T-helper 22 cell (primary cell): ENCODE measurements at regions not wholly inside any gene's neighbourhood (a gene's known extent, or its start where the extent isn't known, plus 50 kb on each side); places are given as distances from the start of the nearest gene placed in this dataset.
A peak's percentile ranks its signal among the peaks of the same experiment; 100 is the strongest.
"Not testable (repeated sequence)": the region's sequence is repeated elsewhere in the genome, so short reads cannot be mapped to it uniquely, and the experiment has no call there.

Experiments
- DNase-seq: peaks from one replicate; pipeline ENCODE4 v3.0.0-alpha.2; 2020; ENCODE audit warnings: low read depth

GRCh38 chr12:47307680-47308399 is 228.1 kb upstream of the AMIGO2 start:
- DNase-seq = peak; percentile 12

DNA sequence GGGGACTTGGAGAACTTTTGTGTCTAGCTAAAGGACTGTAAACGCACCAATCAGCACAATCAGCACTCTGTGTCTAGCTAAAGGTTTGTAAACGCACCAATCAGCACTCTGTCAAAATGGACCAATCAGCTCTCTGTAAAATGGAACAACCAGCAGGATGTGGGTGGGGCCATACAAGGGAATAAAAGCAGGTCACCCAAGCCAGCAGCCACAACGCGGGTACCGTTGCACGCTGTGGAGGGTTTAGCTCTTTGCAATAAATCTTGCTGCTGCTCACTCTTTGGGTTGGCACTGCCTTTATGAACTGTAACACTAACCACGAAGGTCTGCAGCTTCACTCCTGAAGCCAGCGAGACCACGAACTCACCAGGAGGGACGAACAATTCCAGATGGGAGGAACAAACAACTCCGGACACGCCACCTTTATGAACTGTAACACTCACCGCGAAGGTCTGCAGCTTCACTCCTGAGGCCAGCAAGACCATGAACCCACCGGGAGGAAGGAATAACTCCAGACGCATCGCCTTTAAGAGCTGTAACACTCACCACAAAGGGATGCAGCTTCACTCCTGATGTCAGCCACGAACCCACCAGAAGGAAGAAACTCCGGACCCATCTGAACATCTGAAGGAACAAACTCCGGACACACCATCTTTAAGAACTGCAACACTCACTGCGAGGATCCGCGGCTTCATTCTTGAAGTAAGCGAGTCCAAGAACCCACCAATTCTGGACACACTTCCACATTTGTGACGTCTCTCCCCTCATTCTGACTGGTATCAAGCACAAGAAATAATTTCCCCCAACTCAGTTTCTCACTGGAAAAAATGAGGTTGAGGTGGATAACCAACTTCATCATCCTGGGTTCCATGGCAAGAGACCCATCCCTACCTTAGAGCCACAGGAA is 227.3 kb upstream of the AMIGO2 start:
- not testable (repeated sequence) for DNase-seq

DNA sequence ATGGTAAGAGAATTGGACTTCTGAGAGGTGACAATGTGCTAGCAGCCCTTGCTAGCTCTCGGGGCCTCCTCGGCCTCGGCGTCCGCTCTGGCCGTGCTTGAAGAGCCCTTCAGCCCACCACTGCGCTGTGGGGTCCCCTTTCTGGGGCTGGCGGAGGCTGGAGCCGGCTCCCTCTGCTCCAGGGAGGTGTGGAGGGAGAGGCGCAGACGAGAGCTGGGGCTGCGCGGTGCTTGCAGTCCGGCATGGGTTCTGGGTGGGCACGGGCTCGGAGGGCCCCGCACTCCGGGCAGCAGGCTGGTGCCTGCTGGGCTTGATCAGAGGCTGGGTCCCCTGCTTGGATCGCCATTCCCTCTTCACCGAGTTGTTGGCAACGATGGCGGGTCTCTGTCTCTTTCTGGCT is 226.4 kb upstream of the AMIGO2 start:
- DNase-seq = no peak

DNA sequence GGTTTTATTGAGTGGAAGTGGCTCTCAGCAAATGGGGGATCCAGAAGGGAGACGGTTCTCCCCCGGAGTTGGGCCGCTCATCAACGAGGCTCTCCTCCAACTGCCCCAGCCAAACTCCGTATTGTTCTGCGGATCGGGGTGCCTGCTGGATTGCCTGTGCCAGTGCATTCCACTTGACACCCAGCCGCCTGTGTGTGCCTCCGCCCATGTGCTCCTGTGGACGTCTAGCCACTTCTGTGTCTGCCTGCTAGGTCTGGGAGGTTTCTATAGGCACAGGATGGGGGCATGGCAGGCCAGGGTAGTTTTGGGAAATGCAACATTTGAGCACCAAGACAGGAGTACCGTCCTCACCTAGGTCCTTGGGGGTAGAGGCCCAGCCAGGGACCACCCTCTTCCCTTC is 225.7 kb upstream of the AMIGO2 start:
- DNase-seq = no peak

GRCh38 chr12:47303995-47304560 is 224.3 kb upstream of the AMIGO2 start:
- DNase-seq = no peak

GRCh38 chr12:47303207-47303606 is 223.4 kb upstream of the AMIGO2 start:
- DNase-seq = no peak

- DNase-seq = no peak
Observed at GRCh38 chr12:47302111-47302671, 222.4 kb upstream of the AMIGO2 start.

DNA sequence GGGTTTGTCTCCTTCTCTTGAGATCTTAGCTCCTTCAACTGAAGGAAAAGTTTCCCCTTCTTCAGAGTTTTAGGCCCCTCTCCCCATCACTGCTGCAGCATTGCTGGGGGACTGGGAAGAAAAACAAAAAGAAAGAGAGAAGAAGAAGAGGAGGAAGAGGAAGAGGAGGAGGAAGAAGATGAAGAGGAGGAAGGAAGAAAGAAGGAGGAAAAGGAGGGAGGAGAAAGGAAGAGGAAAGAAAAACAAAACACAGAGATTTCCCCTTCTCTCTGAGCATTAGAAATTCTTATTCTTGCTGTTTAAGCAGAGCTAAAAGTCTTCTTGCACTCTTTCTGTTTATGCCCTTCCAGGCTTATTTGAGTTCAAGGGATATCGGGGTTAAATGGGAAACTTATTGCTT is 219.8 kb upstream of the AMIGO2 start:
- DNase-seq = no peak

DNA sequence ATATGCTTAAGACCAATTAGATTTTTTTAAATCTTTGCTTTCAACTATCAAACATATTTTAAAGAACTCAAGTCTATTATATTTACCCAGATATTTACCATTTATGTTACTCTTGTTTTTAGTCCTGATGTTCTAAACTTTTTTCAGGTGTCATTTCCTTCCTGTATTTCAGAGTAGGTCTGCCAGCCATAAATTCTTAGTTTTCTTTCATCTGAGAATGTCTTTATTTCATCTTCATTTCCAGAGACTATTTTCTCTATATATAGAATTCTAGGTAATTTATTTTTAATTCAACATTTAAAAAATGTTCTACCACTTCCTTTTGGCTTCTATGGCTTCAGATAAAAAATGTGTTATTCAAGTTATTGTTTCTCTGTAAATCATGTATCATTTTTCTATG is 218.2 kb upstream of the AMIGO2 start:
- no peak for DNase-seq

DNA sequence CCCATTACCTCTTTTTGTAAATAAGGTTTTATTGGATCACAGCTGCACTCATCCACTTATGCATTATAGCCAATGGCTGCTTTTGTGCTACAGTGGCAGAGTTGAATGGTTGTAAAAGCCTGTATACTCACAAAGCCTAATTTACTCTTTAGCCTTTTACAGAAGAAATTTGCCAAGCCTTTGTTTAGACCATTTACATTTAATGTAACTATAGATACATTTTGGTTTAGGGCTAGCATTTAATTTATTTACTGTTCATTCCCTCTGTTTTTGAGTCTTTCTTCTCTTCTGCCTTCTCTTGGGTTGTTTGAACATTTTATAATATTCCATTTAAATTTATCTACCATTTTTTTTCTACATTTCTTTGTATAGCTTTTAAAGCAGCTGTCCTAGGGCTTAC is 217.1 kb upstream of the AMIGO2 start:
- DNase-seq = no peak

- no peak for DNase-seq
Observed at GRCh38 chr12:47293406-47293805, 213.6 kb upstream of the AMIGO2 start.

- DNase-seq = no peak
Observed at GRCh38 chr12:47286676-47287075, 206.9 kb upstream of the AMIGO2 start.
